OCI-LY3 (cell line): ENCODE measurements at regions not wholly inside any gene's neighbourhood (a gene's known extent, or its start where the extent isn't known, plus 50 kb on each side); places are given as distances from the start of the nearest gene placed in this dataset.

Source experiments
- H2AFZ ChIP-seq: fragments of 200-600, 300-600 bp; shearing (Covaris generic); 2 replicates; pipeline ENCODE4 v1.6.0; 2014; ENCODE audit warnings: antibody characterized with exemption, low read depth, low read length
- H3K27ac ChIP-seq: fragments of 200-600, 300-600 bp; sonication (generic); 2 replicates; pipeline ENCODE4 v1.5.1; 2014; ENCODE audit warnings: mild to moderate bottlenecking, low read length, moderate library complexity, mixed read lengths
- H3K27me3 ChIP-seq: fragments of 200-600, 300-600 bp; sonication (generic); 2 replicates; pipeline ENCODE4 v1.6.1; 2014; ENCODE audit warnings: low read depth, low read length, mixed read lengths
- H3K36me3 ChIP-seq: fragments of 200-600, 300-600 bp; sonication (generic); replicated peaks from 2 replicates; pipeline ENCODE3; 2014; ENCODE audit warnings: low read depth, low read length, mixed read lengths
- H3K4me1 ChIP-seq: fragments of 300-600, 200-600 bp; sonication (generic); 2 replicates; pipeline ENCODE4 v1.6.1; 2014; ENCODE audit warnings: low read length, mixed read lengths
- H3K4me2 ChIP-seq: fragments of 200-600, 300-600 bp; sonication (generic); 2 replicates; pipeline ENCODE4 v1.6.1; 2014; ENCODE audit warnings: low read length, mixed read lengths
- H3K4me3 ChIP-seq: fragments of 300-600, 200-600 bp; sonication (generic); 2 replicates; pipeline ENCODE4 v1.5.1; 2014; ENCODE audit warnings: antibody characterized with exemption, mild to moderate bottlenecking, low read length, moderate library complexity
- H3K79me2 ChIP-seq: fragments of 300-600, 200-600 bp; shearing (Covaris generic); 2 replicates; pipeline ENCODE4 v1.6.1; 2014; ENCODE audit warnings: mild to moderate bottlenecking, low read length, mixed read lengths
- H3K9ac ChIP-seq: fragments of 300-600, 200-600 bp; shearing (Covaris generic); 2 replicates; pipeline ENCODE4 v1.6.0; 2014; ENCODE audit warnings: mild to moderate bottlenecking, low read length, moderate library complexity
- H3K9me3 ChIP-seq: fragments of 200-600, 300-600 bp; shearing (Covaris generic); 2 replicates; pipeline ENCODE4 v1.6.1; 2014; ENCODE audit warnings: low read length, mixed read lengths; ENCODE audit not compliant: insufficient read depth
- H4K20me1 ChIP-seq: fragments of 200-600, 300-600 bp; sonication (generic); 2 replicates; pipeline ENCODE4 v1.6.1; 2016; ENCODE audit warnings: low read length, mixed read lengths; ENCODE audit not compliant: insufficient read depth
- EZH2phosphoT487 ChIP-seq: fragments of 200-600 bp; shearing (Covaris generic); IDR thresholded peaks from 2 replicates; pipeline ENCODE4 v1.6.1; 2018; ENCODE audit warnings: antibody characterized with exemption, mixed run types, low read depth
- TF ChIP-seq, protein P1 (sequence below): fragments of 200-600, 300-600 bp; sonication (generic); IDR thresholded peaks from 2 replicates; pipeline ENCODE4 v1.5.1; 2014; ENCODE audit warnings: antibody characterized with exemption, low read length, low read depth

DNA sequence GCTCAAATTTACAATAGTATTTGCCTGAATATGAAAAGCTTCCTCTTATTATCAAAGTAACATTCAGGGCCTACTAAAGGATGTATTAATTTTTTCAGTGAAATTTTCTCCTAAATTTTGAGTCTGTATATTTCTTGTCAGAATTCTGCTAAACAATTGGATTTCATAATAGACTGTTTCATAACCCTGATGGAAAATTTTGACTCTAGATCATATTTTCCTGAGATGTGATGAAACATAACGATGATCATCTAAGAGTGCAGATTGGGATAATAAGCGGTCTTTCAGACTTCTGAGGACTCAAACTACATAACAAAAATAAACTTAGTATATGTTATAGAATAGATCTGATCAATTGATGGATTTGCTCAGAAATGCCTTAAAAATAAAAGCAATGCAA, 574.5 kb upstream of the TBL1XR1 start:
- H3K9me3 ChIP-seq, result no peaks in the 10 kb centered on the region
- H3K79me2 ChIP-seq, result no peaks in the 10 kb centered on the region
- no peaks in the 10 kb centered on the region for H4K20me1 ChIP-seq
- peaks cover 23% of the 10 kb centered on the region for H3K4me1 ChIP-seq
- no peak overlapping the region for H3K4me3 ChIP-seq
- no peak overlapping the region for H3K4me2 ChIP-seq
- H2AFZ ChIP-seq, result no peak overlapping the region
- H3K27ac ChIP-seq, result no peak overlapping the region
- H3K27me3 ChIP-seq, result no peaks in the 10 kb centered on the region
- H3K36me3 ChIP-seq, result no peaks in the 10 kb centered on the region
- H3K9ac ChIP-seq, result no peak overlapping the region
- TF ChIP-seq EZH2phosphoT487, result no peak
- TF ChIP-seq, protein P1, sequence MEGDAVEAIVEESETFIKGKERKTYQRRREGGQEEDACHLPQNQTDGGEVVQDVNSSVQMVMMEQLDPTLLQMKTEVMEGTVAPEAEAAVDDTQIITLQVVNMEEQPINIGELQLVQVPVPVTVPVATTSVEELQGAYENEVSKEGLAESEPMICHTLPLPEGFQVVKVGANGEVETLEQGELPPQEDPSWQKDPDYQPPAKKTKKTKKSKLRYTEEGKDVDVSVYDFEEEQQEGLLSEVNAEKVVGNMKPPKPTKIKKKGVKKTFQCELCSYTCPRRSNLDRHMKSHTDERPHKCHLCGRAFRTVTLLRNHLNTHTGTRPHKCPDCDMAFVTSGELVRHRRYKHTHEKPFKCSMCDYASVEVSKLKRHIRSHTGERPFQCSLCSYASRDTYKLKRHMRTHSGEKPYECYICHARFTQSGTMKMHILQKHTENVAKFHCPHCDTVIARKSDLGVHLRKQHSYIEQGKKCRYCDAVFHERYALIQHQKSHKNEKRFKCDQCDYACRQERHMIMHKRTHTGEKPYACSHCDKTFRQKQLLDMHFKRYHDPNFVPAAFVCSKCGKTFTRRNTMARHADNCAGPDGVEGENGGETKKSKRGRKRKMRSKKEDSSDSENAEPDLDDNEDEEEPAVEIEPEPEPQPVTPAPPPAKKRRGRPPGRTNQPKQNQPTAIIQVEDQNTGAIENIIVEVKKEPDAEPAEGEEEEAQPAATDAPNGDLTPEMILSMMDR, result no peak

DNA sequence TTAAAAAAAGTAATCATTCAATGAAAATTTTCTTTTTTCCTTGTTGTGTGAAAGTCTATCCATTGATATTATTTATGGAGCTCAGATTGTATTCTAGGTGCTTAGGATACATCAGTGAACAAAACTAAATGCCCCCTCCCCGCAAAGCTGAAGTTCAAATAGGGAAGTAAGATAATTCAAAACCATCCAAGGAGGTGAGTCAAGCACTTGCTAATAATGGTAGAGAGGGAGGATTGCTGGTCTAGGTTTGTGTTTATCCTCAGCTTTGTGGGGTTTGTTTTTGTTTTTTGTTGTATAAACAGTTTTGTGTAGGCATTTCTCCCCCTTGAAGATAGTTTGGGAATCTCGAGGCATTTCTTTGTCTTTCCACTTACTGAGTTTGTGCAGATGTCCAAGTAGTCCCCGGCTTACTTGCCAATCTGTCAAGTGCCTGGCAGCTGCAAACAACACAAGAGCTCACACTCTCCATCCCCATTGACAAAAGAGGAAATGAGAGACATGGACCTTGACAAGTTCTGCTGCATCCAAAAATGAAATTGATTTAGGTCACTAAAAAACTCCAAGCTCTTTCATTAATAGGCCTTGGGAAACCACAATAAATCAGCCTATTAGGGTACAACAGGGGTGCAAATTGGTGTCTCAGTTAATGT, 575.8 kb upstream of the TBL1XR1 start:
- peak overlapping the region; percentile 29; the same call in 1 of the 2 replicates for H3K9ac ChIP-seq
- no peak overlapping the region for H2AFZ ChIP-seq
- peaks cover 28% of the 10 kb centered on the region for H3K4me1 ChIP-seq
- no peaks in the 10 kb centered on the region for H3K79me2 ChIP-seq
- H3K4me3 ChIP-seq, result peak overlapping the region; percentile 26; the same call in 1 of the 2 replicates
- H3K27ac ChIP-seq, result peak overlapping the region; percentile 60
- no peaks in the 10 kb centered on the region for H3K27me3 ChIP-seq
- H3K4me2 ChIP-seq, result peak overlapping the region; percentile 80
- H4K20me1 ChIP-seq, result no peaks in the 10 kb centered on the region
- no peaks in the 10 kb centered on the region for H3K36me3 ChIP-seq
- TF ChIP-seq, protein P1, result no peak
- no peak for TF ChIP-seq EZH2phosphoT487
- no peaks in the 10 kb centered on the region for H3K9me3 ChIP-seq

DNA sequence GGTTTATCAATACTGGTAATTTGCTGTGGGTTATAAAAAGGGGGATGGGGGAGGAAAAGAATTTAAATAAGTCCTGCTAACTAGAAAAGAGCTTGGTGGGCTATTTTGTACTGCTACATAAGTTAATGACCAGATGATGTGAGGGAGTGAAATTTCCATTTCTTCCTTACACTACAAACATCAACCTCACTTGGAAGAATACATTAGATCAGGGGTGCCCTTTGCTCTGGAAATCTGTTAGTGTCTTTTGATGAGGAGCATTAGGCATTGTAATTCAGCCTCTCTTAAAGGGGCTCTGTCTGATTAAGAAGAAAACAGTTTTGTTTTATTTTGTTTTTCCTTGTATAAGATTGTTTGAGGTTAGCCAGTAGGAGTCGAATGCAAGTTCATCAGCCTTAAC, 576.4 kb upstream of the TBL1XR1 start:
- Histone ChIP-seq H2AFZ (no peak overlapping the region), H3K9me3 (no peaks in the 10 kb centered on the region)
- TF ChIP-seq EZH2phosphoT487, result no peak
- TF ChIP-seq, protein P1, result no peak

DNA sequence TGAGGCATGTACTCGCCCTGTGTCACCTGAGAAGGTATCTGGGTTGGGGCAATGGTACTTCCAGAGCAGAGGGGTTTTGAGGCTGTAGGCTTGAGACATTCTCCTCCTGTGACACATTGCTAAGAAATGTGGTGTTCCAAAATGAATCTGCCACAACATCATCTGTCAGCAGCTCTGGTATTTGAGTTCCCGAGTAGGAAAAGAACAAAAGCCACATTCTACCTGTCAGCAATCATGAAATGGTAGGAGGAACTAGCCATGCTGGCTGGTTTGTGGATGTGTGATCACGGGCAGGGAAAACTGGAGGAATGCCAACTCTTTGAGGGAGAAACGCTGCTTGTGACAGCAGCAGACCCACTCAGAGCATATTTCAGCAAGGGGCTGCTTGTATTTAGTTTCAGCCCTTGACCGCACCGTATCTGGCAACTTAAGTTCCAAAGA, 579.4 kb upstream of the TBL1XR1 start:
- TF ChIP-seq, protein P1, result no peak
- TF ChIP-seq EZH2phosphoT487, result no peak
- Histone ChIP-seq H3K9ac (no peak overlapping the region), H2AFZ (no peak overlapping the region), H3K27ac (no peak overlapping the region), H3K27me3 (no peaks in the 10 kb centered on the region), H3K4me1 (peaks cover 35% of the 10 kb centered on the region), H4K20me1 (no peaks in the 10 kb centered on the region), H3K36me3 (no peaks in the 10 kb centered on the region), H3K4me3 (no peak overlapping the region), H3K9me3 (no peaks in the 10 kb centered on the region), H3K79me2 (no peaks in the 10 kb centered on the region), H3K4me2 (no peak overlapping the region)

More for the DNA sequence above, 576.4 kb upstream of the TBL1XR1 start:
- Histone ChIP-seq H3K4me3 (peak overlapping the region; percentile 26; the same call in 1 of the 2 replicates), H3K4me2 (peak overlapping the region; percentile 80), H3K27ac (peak overlapping the region; percentile 60), H3K27me3 (no peaks in the 10 kb centered on the region), H4K20me1 (no peaks in the 10 kb centered on the region), H3K79me2 (no peaks in the 10 kb centered on the region), H3K36me3 (no peaks in the 10 kb centered on the region), H3K4me1 (peaks cover 35% of the 10 kb centered on the region), H3K9ac (peak overlapping the region; percentile 29; the same call in 1 of the 2 replicates)
